ENCODE measurements at regions not wholly inside any gene's neighbourhood (a gene's known extent, or its start where the extent isn't known, plus 50 kb on each side); places are given as distances from the start of the nearest gene placed in this dataset.

GRCh38 chr2:181243319-181243718 lies 213.9 kb upstream of the ITGA4 start:
- TF ChIP-seq POLR2A (IDR thresholded peaks at IDR 0.05) (no peak), EP300 (IDR thresholded peaks at IDR 0.05) (no peak)
